ENCODE measurements at regions not wholly inside any gene's neighbourhood (a gene's known extent, or its start where the extent isn't known, plus 50 kb on each side); places are given as distances from the start of the nearest gene placed in this dataset.

GRCh38 chr2:120515759-120516678, 170.1 kb downstream of the INHBB start:
- TF ChIP-seq CTCF (conservative IDR thresholded peaks at IDR 0.05), result no peak
- H3K4me1 Mint-ChIP-seq, result peaks cover 23% of the 10 kb centered on the region
- no peak for DNase-seq (ENCODE audit: low read depth, low spot score)
- H3K36me3 Mint-ChIP-seq (ENCODE audit: low read depth), result no peaks in the 10 kb centered on the region
- H3K9me3 Mint-ChIP-seq, result no peaks in the 10 kb centered on the region
- H3K4me3 Mint-ChIP-seq, result no peak overlapping the region
- peaks cover 46% of the 10 kb centered on the region for H3K27me3 Mint-ChIP-seq (ENCODE audit: low read depth)
- H3K27ac Mint-ChIP-seq (ENCODE audit: unreplicated experiment), result no peak overlapping the region

- no peaks in the 10 kb centered on the region for H3K36me3 Mint-ChIP-seq (ENCODE audit: low read depth)
- no peak overlapping the region for H3K27ac Mint-ChIP-seq (ENCODE audit: unreplicated experiment)
- no peak overlapping the region for H3K4me3 Mint-ChIP-seq
Measured at GRCh38 chr2:120516679-120517314, 170.9 kb downstream of the INHBB start.

GRCh38 chr2:120517751-120518469, 172.0 kb downstream of the INHBB start:
- no peak for TF ChIP-seq CTCF (conservative IDR thresholded peaks at IDR 0.05)
- DNase-seq (ENCODE audit: low read depth, low spot score), result no peak
- Mint-ChIP-seq H3K27ac (ENCODE audit: unreplicated experiment) (no peak overlapping the region), H3K9me3 (no peaks in the 10 kb centered on the region), H3K4me3 (no peak overlapping the region), H3K27me3 (ENCODE audit: low read depth) (peaks cover 43% of the 10 kb centered on the region), H3K36me3 (ENCODE audit: low read depth) (no peaks in the 10 kb centered on the region), H3K4me1 (peaks cover 17% of the 10 kb centered on the region)

More at GRCh38 chr2:120516679-120517314, 170.9 kb downstream of the INHBB start:
- DNase-seq (ENCODE audit: low read depth, low spot score), result no peak
- TF ChIP-seq CTCF (conservative IDR thresholded peaks at IDR 0.05), result no peak
- H3K4me1 Mint-ChIP-seq, result peaks cover 21% of the 10 kb centered on the region
- peaks cover 48% of the 10 kb centered on the region for H3K27me3 Mint-ChIP-seq (ENCODE audit: low read depth)
- H3K9me3 Mint-ChIP-seq, result no peaks in the 10 kb centered on the region

- Mint-ChIP-seq H3K4me1 (peaks cover 15% of the 10 kb centered on the region), H3K27ac (ENCODE audit: unreplicated experiment) (no peak overlapping the region), H3K36me3 (ENCODE audit: low read depth) (no peaks in the 10 kb centered on the region), H3K27me3 (ENCODE audit: low read depth) (peaks cover 45% of the 10 kb centered on the region), H3K4me3 (no peak overlapping the region), H3K9me3 (no peaks in the 10 kb centered on the region)
- no peak for DNase-seq (ENCODE audit: low read depth, low spot score)
- TF ChIP-seq CTCF (conservative IDR thresholded peaks at IDR 0.05), result no peak
Measured at GRCh38 chr2:120518819-120519218, 172.9 kb downstream of the INHBB start.

- no peaks in the 10 kb centered on the region for H3K9me3 Mint-ChIP-seq
- no peak for DNase-seq (ENCODE audit: low read depth, low spot score)
- peaks cover 9% of the 10 kb centered on the region for H3K4me1 Mint-ChIP-seq
- H3K4me3 Mint-ChIP-seq, result no peak overlapping the region
- no peaks in the 10 kb centered on the region for H3K36me3 Mint-ChIP-seq (ENCODE audit: low read depth)
- H3K27me3 Mint-ChIP-seq (ENCODE audit: low read depth), result peaks cover 42% of the 10 kb centered on the region
- H3K27ac Mint-ChIP-seq (ENCODE audit: unreplicated experiment), result no peak overlapping the region
- TF ChIP-seq CTCF (conservative IDR thresholded peaks at IDR 0.05), result no peak
Measured at GRCh38 chr2:120519469-120519868, 173.5 kb downstream of the INHBB start.

Measured in neural crest cell (in vitro differentiated cells).